Right cardiac atrium (tissue), 5 donors: ENCODE measurements at regions not wholly inside any gene's neighbourhood (a gene's known extent, or its start where the extent isn't known, plus 50 kb on each side); places are given as distances from the start of the nearest gene placed in this dataset.

Experiments
- ATAC-seq, 2 donors: fragments of 200-7000 bp; cut with Tn5 transposase; one replicate each; pipeline versions ENCODE4 v1.8.0 to v1.9.1; 2020; ENCODE audit warnings: moderate library complexity in 2 of 2, mild to moderate bottlenecking in 1 of 2
- DNase-seq, 3 donors: peaks; one replicate each; pipeline ENCODE4 v3.0.0-alpha.2; 2020
- H3K27ac ChIP-seq: one replicate; pipeline ENCODE4 v1.5.1; 2013; ENCODE audit warnings: mild to moderate bottlenecking, low read length, control low read depth, moderate library complexity
- H3K27me3 ChIP-seq: one replicate; pipeline ENCODE4 v1.6.1; 2013; ENCODE audit not compliant: control insufficient read depth, insufficient read depth
- H3K4me1 ChIP-seq: one replicate; pipeline ENCODE4 v1.6.1; 2013; ENCODE audit warnings: low read length; ENCODE audit not compliant: control insufficient read depth, insufficient read depth
- H3K4me3 ChIP-seq: one replicate; pipeline ENCODE4 v1.5.1; 2013; ENCODE audit warnings: low read length, control low read depth
- H3K9me3 ChIP-seq: one replicate; pipeline ENCODE4 v1.6.1; 2013; ENCODE audit warnings: low read length; ENCODE audit not compliant: control insufficient read depth
- WGBS: extraction: QIAGEN DNeasy Blood & Tissue Kit; methylation state at CpG from one replicate; pipeline ENCODE4 v1.1.7; 2013; 5-methylcytosine and 5-hydroxymethylcytosine counted together
- intact Hi-C, 4 donors: fragments of 100-400 bp; cut with DNase I; formaldehyde crosslinking; loops; one replicate each; pipeline versions ENCODE4 v1.11.0 to v1.14.0; 2022 to 2023
- donor health status: healthy with polysubstance abuse.
- donor health status: DM: no; HTN: yes; CAD: no.
- donor health status: DM: no; HTN: no; CAD: no.
- donor health status: DM: no; HTN: yes; CAD: no; lungs with severe emphysema.
- donor health status: DM: yes; HTN: yes; CAD: no.

- WGBS, result 50% methylated on average over 6 of the region's 6 CpGs
- intact Hi-C loops, result no loop called here
- ATAC-seq, result peak; percentile 84 to 88
- H3K4me3 ChIP-seq, result no peak overlapping the region
- peaks cover 4% of the 10 kb centered on the region for H3K4me1 ChIP-seq
- H3K27ac ChIP-seq, result no peak overlapping the region
- no peaks in the 10 kb centered on the region for H3K9me3 ChIP-seq
- DNase-seq, result peak; percentile 46 to 72 (median 71)
- no peaks in the 10 kb centered on the region for H3K27me3 ChIP-seq
These were observed 130.4 kb upstream of the BMPER start for GRCh38 chr7:33774762-33775523.

- intact Hi-C loops, result no loop called here
- Histone ChIP-seq H3K27me3 (no peaks in the 10 kb centered on the region), H3K9me3 (no peaks in the 10 kb centered on the region), H3K27ac (peak overlapping the region; percentile 24), H3K4me3 (no peak overlapping the region), H3K4me1 (peaks cover 4% of the 10 kb centered on the region)
- no peak for DNase-seq
- 79% methylated on average over 4 of the region's 4 CpGs for WGBS
- ATAC-seq, result peak; percentile 27 to 56
These were observed 129.5 kb upstream of the BMPER start for GRCh38 chr7:33775790-33776189.

- WGBS, result 57% methylated on average over 3 of the region's 3 CpGs
- no peak overlapping the region for H3K27ac ChIP-seq
- intact Hi-C loops, result no loop called here
- ATAC-seq (no peak), DNase-seq (no peak)
- H3K27me3 ChIP-seq, result no peaks in the 10 kb centered on the region
- H3K9me3 ChIP-seq, result no peaks in the 10 kb centered on the region
- peaks cover 4% of the 10 kb centered on the region for H3K4me1 ChIP-seq
- no peak overlapping the region for H3K4me3 ChIP-seq
These were observed 128.6 kb upstream of the BMPER start for GRCh38 chr7:33776788-33777187.

GRCh38 chr7:33778195-33778594 lies 127.1 kb upstream of the BMPER start:
- no peak for ATAC-seq
- Histone ChIP-seq H3K27me3 (no peaks in the 10 kb centered on the region), H3K4me1 (peaks cover 4% of the 10 kb centered on the region), H3K27ac (no peak overlapping the region), H3K4me3 (no peak overlapping the region), H3K9me3 (no peaks in the 10 kb centered on the region)
- WGBS, result 89% methylated on average over 2 of the region's 2 CpGs
- intact Hi-C loops, result no loop called here
- DNase-seq, result no peak

- WGBS, result 83% methylated on average over 5 of the region's 5 CpGs
- intact Hi-C loops, result no loop called here
- H3K27ac ChIP-seq, result no peak overlapping the region
- no peaks in the 10 kb centered on the region for H3K27me3 ChIP-seq
- no peak overlapping the region for H3K4me3 ChIP-seq
- H3K9me3 ChIP-seq, result no peaks in the 10 kb centered on the region
- peaks cover 4% of the 10 kb centered on the region for H3K4me1 ChIP-seq
- ATAC-seq (no peak), DNase-seq (no peak)
These were observed 126.1 kb upstream of the BMPER start for GRCh38 chr7:33779216-33779615.

- 65% methylated on average over 3 of the region's 3 CpGs for WGBS
- no peaks in the 10 kb centered on the region for H3K9me3 ChIP-seq
- no peak overlapping the region for H3K4me3 ChIP-seq
- intact Hi-C loops, result no loop called here
- no peak for ATAC-seq
- no peak overlapping the region for H3K27ac ChIP-seq
- no peak for DNase-seq
- no peaks in the 10 kb centered on the region for H3K27me3 ChIP-seq
- no peaks in the 10 kb centered on the region for H3K4me1 ChIP-seq
These were observed 124.2 kb upstream of the BMPER start for GRCh38 chr7:33781167-33781566.

GRCh38 chr7:33781796-33782195 lies 123.5 kb upstream of the BMPER start:
- WGBS, result 70% methylated on average over 3 of the region's 3 CpGs
- no peak for DNase-seq
- no peak overlapping the region for H3K4me3 ChIP-seq
- no peaks in the 10 kb centered on the region for H3K4me1 ChIP-seq
- H3K9me3 ChIP-seq, result no peaks in the 10 kb centered on the region
- no peak for ATAC-seq
- H3K27me3 ChIP-seq, result no peaks in the 10 kb centered on the region
- intact Hi-C loops, result no loop called here
- no peak overlapping the region for H3K27ac ChIP-seq

- Histone ChIP-seq H3K4me3 (no peak overlapping the region), H3K4me1 (no peaks in the 10 kb centered on the region), H3K27me3 (no peaks in the 10 kb centered on the region), H3K9me3 (no peaks in the 10 kb centered on the region), H3K27ac (no peak overlapping the region)
- ATAC-seq, result peak in 1 of 2 donors; percentile 51
- intact Hi-C loops, result no loop called here
- DNase-seq, result peak in 1 of 3 donors; percentile 55
- WGBS, result 50% methylated on average over 2 of the region's 2 CpGs
These were observed 121.3 kb upstream of the BMPER start for GRCh38 chr7:33784000-33784399.

- ATAC-seq (peak; percentile 64 to 68), DNase-seq (peak in 1 of 3 donors; percentile 58)
- intact Hi-C loops, result no loop called here
- WGBS, result 71% methylated on average over 6 of the region's 6 CpGs
- no peaks in the 10 kb centered on the region for H3K9me3 ChIP-seq
- H3K27me3 ChIP-seq, result no peaks in the 10 kb centered on the region
- H3K27ac ChIP-seq, result no peak overlapping the region
- no peaks in the 10 kb centered on the region for H3K4me1 ChIP-seq
- H3K4me3 ChIP-seq, result no peak overlapping the region
These were observed 116.8 kb upstream of the BMPER start for GRCh38 chr7:33788531-33788930.

- 71% methylated on average over 11 of the region's 11 CpGs for WGBS
- no peak for ATAC-seq
- no peaks in the 10 kb centered on the region for H3K4me1 ChIP-seq
- no peak overlapping the region for H3K27ac ChIP-seq
- no peak overlapping the region for H3K4me3 ChIP-seq
- no peaks in the 10 kb centered on the region for H3K27me3 ChIP-seq
- DNase-seq, result no peak
- no peaks in the 10 kb centered on the region for H3K9me3 ChIP-seq
- intact Hi-C loops, result no loop called here
These were observed 115.3 kb upstream of the BMPER start for GRCh38 chr7:33789871-33790630.

GRCh38 chr7:33790746-33791145 lies 114.6 kb upstream of the BMPER start:
- DNase-seq (no peak), ATAC-seq (no peak)
- no peak overlapping the region for H3K4me3 ChIP-seq
- WGBS, result 67% methylated on average over 5 of the region's 5 CpGs
- intact Hi-C loops, result no loop called here
- no peaks in the 10 kb centered on the region for H3K9me3 ChIP-seq
- H3K27ac ChIP-seq, result no peak overlapping the region
- no peaks in the 10 kb centered on the region for H3K27me3 ChIP-seq
- no peaks in the 10 kb centered on the region for H3K4me1 ChIP-seq
